Lung (tissue), 11 donors: ENCODE measurements at regions not wholly inside any gene's neighbourhood (a gene's known extent, or its start where the extent isn't known, plus 50 kb on each side); places are given as distances from the start of the nearest gene placed in this dataset.

Source experiments
- ATAC-seq: fragments of 200-7000 bp; cut with Tn5 transposase; one replicate; pipeline ENCODE4 v1.9.1; 2020; ENCODE audit warnings: moderate number of reproducible peaks; ENCODE audit not compliant: insufficient read depth, low FRiP score
- DNase-seq, 3 donors: peaks; one replicate each; pipeline ENCODE4 v3.0.0-alpha.2; 2013 to 2017
- H3K27ac ChIP-seq, 2 donors: one replicate each; pipeline ENCODE4 v1.5.1; 2013; ENCODE audit warnings: mild to moderate bottlenecking in 2 of 2, moderate library complexity in 2 of 2, control low read depth in 1 of 2, inconsistent platforms in 1 of 2, low read depth in 1 of 2, low read length in 1 of 2
- H3K27me3 ChIP-seq, 3 donors: one replicate each; pipeline ENCODE4 v1.5.1; 2013; ENCODE audit warnings: low read length in 2 of 3; ENCODE audit not compliant: control insufficient read depth in 3 of 3, insufficient read depth in 3 of 3
- H3K36me3 ChIP-seq, 4 donors: one replicate each; pipeline ENCODE4 v1.5.1; 2013; ENCODE audit warnings: low read length in 4 of 4, mild to moderate bottlenecking in 1 of 4, moderate library complexity in 1 of 4; ENCODE audit not compliant: control insufficient read depth in 4 of 4, insufficient read depth in 4 of 4
- H3K4me1 ChIP-seq, 5 donors: one replicate each; pipeline ENCODE4 v1.5.1; 2013; ENCODE audit warnings: low read length in 5 of 5, mild to moderate bottlenecking in 2 of 5, moderate library complexity in 1 of 5; ENCODE audit not compliant: control insufficient read depth in 5 of 5, insufficient read depth in 5 of 5
- H3K4me3 ChIP-seq: one replicate; pipeline ENCODE4 v1.5.1; 2013; ENCODE audit warnings: mild to moderate bottlenecking, control low read depth, moderate library complexity
- H3K9ac ChIP-seq, 2 donors: one replicate each; pipeline ENCODE4 v1.5.1; 2013; ENCODE audit warnings: low read length in 2 of 2, control low read depth in 1 of 2; ENCODE audit not compliant: insufficient read depth in 1 of 2
- H3K9me3 ChIP-seq, 4 donors: one replicate each; pipeline ENCODE4 v1.5.1; 2013; ENCODE audit warnings: low read length in 3 of 4, mild to moderate bottlenecking in 1 of 4, moderate library complexity in 1 of 4; ENCODE audit not compliant: control insufficient read depth in 4 of 4, insufficient read depth in 3 of 4
- WGBS, 2 donors: extraction: QIAGEN DNeasy Blood & Tissue Kit; methylation state at CpG; one replicate each; pipeline ENCODE4 v1.1.7; 2013; 5-methylcytosine and 5-hydroxymethylcytosine counted together
- TF ChIP-seq, protein P1 (sequence below): IDR thresholded peaks from 2 replicates; pipeline ENCODE4 v1.5.1; 2012; ENCODE audit warnings: mild to moderate bottlenecking; ENCODE audit errors: control extremely low read depth, extremely low read depth
- donor health status: control.
- donor health status: control.
- donor health status: Bipolar disorder and iron deficiency.
- donor health status: healthy.
- donor health status: DM: yes; HTN: yes; CAD: no.

DNA sequence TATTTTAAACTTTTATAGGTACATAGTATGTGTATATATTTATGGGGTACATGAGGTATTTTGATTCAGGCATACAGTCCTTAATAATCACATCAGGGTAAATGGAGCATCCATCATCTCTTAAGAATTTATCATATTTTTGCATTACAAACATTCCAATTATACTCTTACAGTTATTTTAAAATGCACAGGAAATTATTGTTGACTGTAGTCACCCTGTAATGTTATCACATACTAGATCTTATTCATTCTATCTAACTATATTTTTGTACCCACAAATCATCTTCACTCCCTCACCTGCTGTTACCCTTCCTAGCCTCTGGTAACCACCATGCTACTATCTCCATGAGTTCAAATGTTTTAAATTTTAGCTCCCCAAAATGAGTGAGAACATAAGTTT lies 56.3 kb upstream of the FAM3C start:
- no peak overlapping the region for H3K4me3 ChIP-seq
- no peak overlapping the region for H3K27ac ChIP-seq
- no peak for ATAC-seq
- DNase-seq, result no peak
- no peaks in the 10 kb centered on the region for H3K36me3 ChIP-seq
- no peak overlapping the region for H3K9ac ChIP-seq
- H3K4me1 ChIP-seq, result peaks cover 0 to 3% (median 0%) of the 10 kb centered on the region in 5 donors
- peaks cover 0 to 3% (median 0%) of the 10 kb centered on the region in 4 donors for H3K9me3 ChIP-seq
- no peaks in the 10 kb centered on the region for H3K27me3 ChIP-seq
- TF ChIP-seq, protein P1, sequence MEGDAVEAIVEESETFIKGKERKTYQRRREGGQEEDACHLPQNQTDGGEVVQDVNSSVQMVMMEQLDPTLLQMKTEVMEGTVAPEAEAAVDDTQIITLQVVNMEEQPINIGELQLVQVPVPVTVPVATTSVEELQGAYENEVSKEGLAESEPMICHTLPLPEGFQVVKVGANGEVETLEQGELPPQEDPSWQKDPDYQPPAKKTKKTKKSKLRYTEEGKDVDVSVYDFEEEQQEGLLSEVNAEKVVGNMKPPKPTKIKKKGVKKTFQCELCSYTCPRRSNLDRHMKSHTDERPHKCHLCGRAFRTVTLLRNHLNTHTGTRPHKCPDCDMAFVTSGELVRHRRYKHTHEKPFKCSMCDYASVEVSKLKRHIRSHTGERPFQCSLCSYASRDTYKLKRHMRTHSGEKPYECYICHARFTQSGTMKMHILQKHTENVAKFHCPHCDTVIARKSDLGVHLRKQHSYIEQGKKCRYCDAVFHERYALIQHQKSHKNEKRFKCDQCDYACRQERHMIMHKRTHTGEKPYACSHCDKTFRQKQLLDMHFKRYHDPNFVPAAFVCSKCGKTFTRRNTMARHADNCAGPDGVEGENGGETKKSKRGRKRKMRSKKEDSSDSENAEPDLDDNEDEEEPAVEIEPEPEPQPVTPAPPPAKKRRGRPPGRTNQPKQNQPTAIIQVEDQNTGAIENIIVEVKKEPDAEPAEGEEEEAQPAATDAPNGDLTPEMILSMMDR, result no peak

DNA sequence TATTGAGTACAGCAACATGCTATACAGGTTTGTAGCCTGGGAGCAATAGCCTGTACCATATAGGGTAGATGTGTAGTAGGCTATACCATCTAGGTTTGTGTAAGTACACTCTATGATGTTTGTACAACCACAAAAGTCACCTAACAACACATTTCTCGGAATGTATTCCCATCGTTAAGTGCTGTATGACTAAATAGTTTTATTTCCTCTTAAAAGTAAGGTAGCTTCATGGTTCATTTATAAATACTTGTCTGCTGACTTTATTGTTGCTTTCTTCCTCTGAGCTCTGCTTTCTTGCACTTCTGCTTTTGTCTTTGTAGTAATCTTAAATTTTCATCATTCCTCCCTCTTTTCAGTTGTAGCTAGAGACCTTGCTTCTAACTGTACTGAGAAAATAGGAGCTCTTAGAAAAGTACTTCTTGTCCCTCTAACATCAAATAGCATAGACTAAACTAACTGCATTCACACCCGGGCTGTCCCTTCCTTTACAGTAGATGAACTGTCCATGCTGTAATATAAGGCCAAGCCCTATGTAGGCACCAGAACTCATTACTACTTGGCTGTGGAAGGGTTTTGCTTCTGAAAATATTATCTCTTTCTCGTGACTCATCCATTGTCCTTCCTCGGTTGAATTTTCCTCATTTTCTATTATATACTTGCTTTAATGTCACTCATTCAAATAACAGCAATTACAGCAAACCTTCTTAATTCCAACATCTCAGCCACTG lies 55.4 kb upstream of the FAM3C start:
- Histone ChIP-seq H3K27me3 (no peaks in the 10 kb centered on the region), H3K36me3 (no peaks in the 10 kb centered on the region), H3K9me3 (peaks cover 0 to 3% (median 0%) of the 10 kb centered on the region in 4 donors), H3K27ac (no peak overlapping the region), H3K9ac (no peak overlapping the region), H3K4me3 (no peak overlapping the region), H3K4me1 (peaks cover 0 to 3% (median 0%) of the 10 kb centered on the region in 5 donors)
- DNase-seq (no peak), ATAC-seq (no peak)
- WGBS, 2 donors, result 84 to 87% methylated on average over 5 of the region's 5 CpGs
- TF ChIP-seq, protein P1, result no peak

GRCh38 chr7:121450631-121451198 lies 54.6 kb upstream of the FAM3C start:
- Histone ChIP-seq H3K27me3 (no peaks in the 10 kb centered on the region), H3K27ac (no peak overlapping the region), H3K9me3 (no peaks in the 10 kb centered on the region), H3K36me3 (no peaks in the 10 kb centered on the region), H3K4me1 (peaks cover 0 to 3% (median 0%) of the 10 kb centered on the region in 5 donors), H3K4me3 (no peak overlapping the region), H3K9ac (no peak overlapping the region)
- TF ChIP-seq, protein P1, result no peak
- ATAC-seq (no peak), DNase-seq (no peak)
- 86 to 88% methylated on average over 2 of the region's 2 CpGs for WGBS, 2 donors
